Stromal cell of bone marrow (primary cell): ENCODE measurements at regions not wholly inside any gene's neighbourhood (a gene's known extent, or its start where the extent isn't known, plus 50 kb on each side); places are given as distances from the start of the nearest gene placed in this dataset.
"Not testable (repeated sequence)": the region's sequence is repeated elsewhere in the genome, so short reads cannot be mapped to it uniquely, and the experiment has no call there.

ENCODE experiments used
- DNase-seq: peaks from one replicate; pipeline ENCODE4 v3.0.0-alpha.2; 2012; ENCODE audit warnings: low read depth

GRCh38 chrX:102784550-102784949, 64.0 kb downstream of the GPRASP3 start:
- DNase-seq = no peak

GRCh38 chrX:102787283-102787682, 66.7 kb downstream of the GPRASP3 start:
- DNase-seq = no peak

- DNase-seq = peak; percentile 43
Measured at GRCh38 chrX:102808336-102808735, 87.8 kb downstream of the GPRASP3 start.

DNA sequence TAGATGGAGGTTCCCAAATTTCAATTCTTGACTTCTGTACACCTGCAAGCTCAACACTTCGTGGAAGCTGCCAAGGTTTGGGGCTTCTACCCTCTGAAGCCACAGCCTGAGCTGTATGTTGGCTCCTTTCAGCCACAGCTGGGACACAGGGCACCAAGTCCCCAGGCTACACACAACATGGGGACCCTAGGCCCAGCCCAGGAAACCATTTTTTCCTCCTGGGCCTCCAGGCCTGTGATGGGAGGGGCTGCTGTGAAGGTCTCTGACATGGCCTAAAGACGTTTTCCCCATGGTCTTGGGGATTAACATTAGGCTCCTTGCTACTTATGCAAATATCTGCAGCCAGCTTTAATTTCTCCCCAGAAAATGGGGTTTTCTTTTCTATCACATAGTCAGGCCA, 97.7 kb downstream of the GPRASP3 start:
- not testable (repeated sequence) for DNase-seq

- peak; percentile 59 for DNase-seq
Measured at GRCh38 chrX:102832661-102833060, 104.4 kb upstream of the RAB40AL start.

GRCh38 chrX:102833136-102833535, 103.9 kb upstream of the RAB40AL start:
- DNase-seq = no peak

DNA sequence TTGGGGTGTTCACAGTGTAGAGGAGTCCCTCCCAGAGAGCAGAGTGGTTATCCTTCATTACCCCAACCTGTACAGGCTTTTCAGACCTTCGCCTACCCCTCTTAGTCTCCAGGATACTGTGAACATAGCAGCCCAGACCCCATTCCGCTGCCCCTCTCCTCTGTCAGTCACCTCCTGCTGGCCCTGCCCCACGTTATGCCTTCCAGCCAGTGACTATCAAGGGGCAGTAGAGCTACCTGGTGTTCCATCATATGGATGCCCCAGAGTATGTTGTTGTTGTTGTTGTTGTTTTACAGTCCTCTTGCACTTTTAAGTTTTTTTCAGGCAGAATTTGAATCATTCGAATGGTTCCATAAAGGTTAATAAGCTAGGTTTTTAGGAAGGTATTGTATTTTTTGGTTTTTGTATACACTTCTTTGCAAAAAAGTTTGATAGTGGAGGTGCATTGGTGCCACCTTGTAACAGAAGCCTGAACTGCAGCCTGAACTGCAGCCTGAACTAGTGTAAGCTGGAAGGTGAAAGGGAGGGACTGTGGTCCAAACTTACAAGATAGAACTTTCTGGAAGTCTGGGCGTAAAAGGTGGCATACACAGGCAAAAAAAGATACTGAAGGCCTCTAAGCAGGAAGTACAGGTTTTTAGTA, 101.4 kb upstream of the RAB40AL start:
- no peak for DNase-seq

GRCh38 chrX:102837847-102838246, 99.2 kb upstream of the RAB40AL start:
- no peak for DNase-seq

DNA sequence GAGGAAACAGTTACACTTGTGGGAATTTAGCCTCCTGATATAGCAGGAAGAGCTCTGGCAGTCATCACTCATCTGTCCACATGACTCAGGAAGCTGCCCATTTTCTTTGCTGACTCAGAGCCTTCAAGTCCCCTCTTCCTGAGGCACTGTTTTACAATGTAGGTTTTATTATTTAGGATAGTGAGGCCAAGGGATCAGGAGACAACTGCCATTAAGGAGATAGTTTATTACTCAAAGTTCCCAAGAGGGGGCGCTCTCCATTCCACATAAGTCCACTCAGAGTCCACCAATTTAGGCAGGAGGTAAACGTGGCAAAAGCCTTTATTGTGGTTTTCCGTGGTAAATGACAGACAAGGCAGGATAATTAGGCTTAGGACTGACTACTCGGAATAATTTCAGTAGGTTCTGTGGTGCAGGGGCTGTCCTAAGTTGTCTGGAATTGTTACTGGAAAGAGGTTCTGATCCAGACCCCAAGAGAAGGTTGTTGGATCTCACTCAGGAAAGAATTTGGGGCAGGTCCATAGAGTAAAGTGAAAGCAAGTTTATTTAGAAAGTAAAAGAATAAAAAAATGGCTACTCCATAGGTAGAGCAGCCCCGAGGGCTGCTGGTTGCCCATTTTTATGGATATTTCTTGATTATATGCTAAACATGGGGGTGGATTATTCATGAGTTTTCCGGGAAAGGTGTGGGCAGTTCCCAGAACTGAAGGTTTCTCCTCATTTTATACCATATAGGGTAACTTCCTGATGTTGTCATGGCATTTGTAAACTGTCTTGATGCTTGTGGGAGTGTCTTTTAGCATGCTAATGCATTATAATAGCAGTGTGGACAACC, 96.0 kb upstream of the RAB40AL start:
- DNase-seq = peak; percentile 43

- DNase-seq = no peak
Measured at GRCh38 chrX:102841706-102842003, 95.4 kb upstream of the RAB40AL start.

DNA sequence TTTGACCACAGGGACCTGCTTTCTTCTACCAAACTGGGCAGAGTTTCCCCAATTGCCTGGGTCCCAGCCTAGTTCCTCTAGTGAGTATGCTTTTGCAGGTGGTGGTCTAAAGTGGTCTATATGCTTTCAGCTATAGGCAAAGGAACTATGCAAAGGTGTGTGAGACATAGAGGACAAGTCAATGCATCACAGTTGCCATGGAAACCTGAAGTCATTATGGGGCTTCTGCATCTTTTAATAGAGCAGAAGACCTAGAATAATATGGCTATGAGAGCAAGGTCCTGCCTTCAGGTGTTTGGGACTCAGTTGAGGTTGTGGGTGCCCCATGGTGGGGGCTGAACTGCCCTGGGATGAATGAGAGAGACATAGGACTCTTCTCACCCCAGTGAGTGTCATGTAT, 92.1 kb upstream of the RAB40AL start:
- DNase-seq = no peak

DNA sequence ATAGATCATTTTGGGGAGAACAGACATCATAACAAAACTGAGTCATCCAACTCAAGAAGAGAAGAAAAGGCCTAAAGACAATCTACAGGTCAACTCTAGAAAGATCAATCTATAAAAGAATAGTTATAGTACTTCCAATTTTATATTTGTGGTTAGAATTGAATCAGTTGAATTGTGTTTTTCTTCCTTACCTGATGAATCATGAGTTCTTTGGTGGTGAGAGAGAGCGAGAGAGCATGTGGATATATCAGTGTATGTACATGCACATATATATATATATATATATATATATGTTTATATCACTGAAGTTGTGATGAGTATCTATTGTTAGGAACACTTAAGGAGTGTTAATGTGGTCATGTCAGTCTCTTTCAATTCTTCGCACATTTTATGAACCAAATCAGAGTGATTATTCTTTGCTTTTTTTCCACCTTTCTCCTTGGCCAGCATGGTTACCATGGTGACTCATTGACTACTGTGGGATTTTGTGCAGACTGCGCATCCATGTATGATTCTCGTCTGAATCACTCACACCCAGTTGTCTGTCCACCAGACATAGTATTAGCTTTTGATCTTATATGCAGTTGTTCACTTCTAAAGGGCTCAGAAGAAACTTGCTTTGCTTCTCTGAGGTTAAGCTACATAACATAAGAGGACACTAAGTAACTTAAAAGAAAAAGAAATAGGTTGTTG, 90.4 kb upstream of the RAB40AL start:
- DNase-seq = peak; percentile 28

- DNase-seq = no peak
Measured at GRCh38 chrX:102847362-102847761, 89.7 kb upstream of the RAB40AL start.

- DNase-seq = no peak
Measured at GRCh38 chrX:102849396-102849795, 87.7 kb upstream of the RAB40AL start.

DNA sequence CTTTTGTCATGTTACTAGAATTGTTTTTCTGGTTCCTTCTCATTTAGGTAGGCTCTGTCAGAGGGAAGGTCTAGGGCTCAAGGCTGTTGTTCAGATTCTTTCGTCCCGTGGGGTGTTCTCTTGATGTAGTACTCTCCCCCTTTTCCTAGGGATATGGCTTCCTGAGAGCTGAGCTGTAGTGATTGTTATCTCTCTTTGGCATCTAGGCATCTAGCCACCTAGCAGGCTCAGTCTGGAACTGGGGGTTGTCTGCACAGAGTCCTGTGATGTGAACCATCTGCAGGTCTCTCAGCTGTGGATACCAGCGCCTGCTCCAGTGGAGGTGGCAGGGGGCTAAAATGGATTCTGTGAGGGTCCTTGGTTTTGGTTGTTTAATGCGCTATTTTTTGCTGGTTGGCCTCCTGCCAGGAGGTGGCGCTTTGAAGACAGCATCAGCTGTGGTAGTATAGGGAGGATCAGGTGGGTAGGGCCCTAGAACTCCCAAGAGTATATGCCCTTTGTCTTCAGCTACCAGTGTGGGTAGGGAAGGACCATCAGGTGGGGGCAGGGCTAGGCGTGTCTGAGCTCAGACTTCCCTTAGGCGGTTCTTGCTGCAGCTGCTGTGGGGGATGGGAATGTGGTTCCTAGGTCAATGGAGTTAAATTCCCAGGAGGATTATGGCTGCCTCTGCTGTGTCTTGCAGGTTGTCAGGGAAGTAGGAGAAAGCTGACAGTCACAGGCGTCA, 78.1 kb upstream of the RAB40AL start:
- not testable (repeated sequence) for DNase-seq

DNA sequence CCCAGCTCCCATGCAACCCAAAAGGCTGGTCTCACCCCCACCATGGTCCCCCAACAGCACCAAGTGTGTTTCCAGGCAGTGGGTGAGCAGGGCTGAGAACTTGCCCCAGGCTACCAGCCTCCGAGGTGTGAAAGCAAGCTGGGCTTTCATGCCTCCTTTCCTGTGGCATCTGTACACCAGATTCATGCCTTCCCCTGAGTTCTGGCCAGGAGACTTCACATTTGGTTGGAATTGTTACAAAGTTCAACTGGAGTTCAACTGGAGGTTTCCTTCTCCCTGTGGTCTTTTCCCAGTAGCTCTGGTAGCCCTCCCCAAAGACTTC, 77.6 kb upstream of the RAB40AL start:
- no peak for DNase-seq

DNA sequence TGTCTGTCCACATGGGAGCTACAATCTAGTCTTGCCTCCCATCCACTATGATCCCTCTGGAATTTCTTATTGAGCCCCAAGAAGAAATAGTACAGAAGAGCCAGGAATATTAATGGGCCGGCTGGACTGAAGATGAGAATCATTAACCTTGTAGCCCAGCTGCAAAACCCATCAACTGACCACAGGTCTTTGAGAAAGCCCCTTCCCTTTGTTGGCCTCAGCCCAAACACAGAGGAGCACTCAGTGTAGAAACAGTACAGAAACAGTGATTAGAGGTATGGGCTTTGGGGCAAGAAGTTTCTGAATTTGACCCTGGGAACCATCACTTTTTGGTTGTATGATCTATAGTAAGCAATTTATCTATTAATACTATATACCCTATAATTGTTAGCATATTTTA, 76.8 kb upstream of the RAB40AL start:
- DNase-seq = no peak

GRCh38 chrX:102863735-102864134, 73.3 kb upstream of the RAB40AL start:
- peak; percentile 65 for DNase-seq

GRCh38 chrX:102866981-102867656, 70.0 kb upstream of the RAB40AL start:
- DNase-seq = no peak

DNA sequence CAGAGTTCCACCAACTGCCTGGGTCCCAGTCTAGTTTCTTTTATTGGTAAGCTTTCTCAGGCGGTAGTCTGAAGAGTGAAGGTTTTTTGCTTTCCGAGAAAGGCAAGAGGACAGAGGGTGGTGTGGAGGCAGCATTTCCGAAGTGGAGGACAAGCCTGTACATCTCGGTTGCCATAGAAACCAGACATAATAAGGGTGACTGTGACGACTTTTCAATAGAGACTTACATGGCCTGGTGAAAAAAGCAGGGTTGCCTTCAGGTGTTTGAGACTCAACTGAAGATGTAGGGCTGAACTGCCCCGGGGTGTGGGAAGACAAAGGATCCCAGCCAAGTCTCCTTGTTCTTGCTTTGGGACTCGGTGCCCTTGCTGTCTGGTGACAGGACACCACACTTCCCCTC, 53.6 kb upstream of the RAB40AL start:
- no peak for DNase-seq
